ENCODE measurements at regions not wholly inside any gene's neighbourhood (a gene's known extent, or its start where the extent isn't known, plus 50 kb on each side); places are given as distances from the start of the nearest gene placed in this dataset.
"Not testable (repeated sequence)": the region's sequence is repeated elsewhere in the genome, so short reads cannot be mapped to it uniquely, and the experiment has no call there.

- no peak for TF ChIP-seq ZNF565 (CRISPR knock-in tag; conservative IDR thresholded peaks at IDR 0.05; ENCODE audit: low read depth)
- TF ChIP-seq ZNF70 (CRISPR knock-in tag; IDR thresholded peaks at IDR 0.05): no peak
- no peak for TF ChIP-seq ZC3H10 (CRISPR knock-in tag; IDR thresholded peaks at IDR 0.05)
- no peak for TF ChIP-seq POU6F1 (CRISPR knock-in tag; IDR thresholded peaks at IDR 0.05; ENCODE audit: borderline replicate concordance, low read depth)
- no peak for TF ChIP-seq ZNF8 (CRISPR knock-in tag; IDR thresholded peaks at IDR 0.05)
- TF ChIP-seq OSR1 (CRISPR knock-in tag; IDR thresholded peaks at IDR 0.05): no peak
- ATAC-seq: no peak
Observed at GRCh38 chr1:230552880-230553279, 89.4 kb upstream of the COG2 start.

GRCh38 chr1:230550945-230551344 is 91.3 kb upstream of the COG2 start:
- not testable (repeated sequence) for ATAC-seq

GRCh38 chr1:230550428-230550827 is 91.9 kb upstream of the COG2 start:
- no peak for TF ChIP-seq ZNF70 (CRISPR knock-in tag; IDR thresholded peaks at IDR 0.05)
- ATAC-seq: no peak

- ATAC-seq: no peak
- TF ChIP-seq RARB (CRISPR knock-in tag; IDR thresholded peaks at IDR 0.05): no peak
- TF ChIP-seq ZNF70 (CRISPR knock-in tag; IDR thresholded peaks at IDR 0.05): no peak
- TF ChIP-seq BACH2 (CRISPR knock-in tag; IDR thresholded peaks at IDR 0.05; ENCODE audit: borderline replicate concordance): no peak
- TF ChIP-seq ZNF565 (CRISPR knock-in tag; conservative IDR thresholded peaks at IDR 0.05; ENCODE audit: low read depth): no peak
- TF ChIP-seq ZFP30 (CRISPR knock-in tag; IDR thresholded peaks at IDR 0.05): no peak
- no peak for TF ChIP-seq TOX (CRISPR knock-in tag; IDR thresholded peaks at IDR 0.05; ENCODE audit: borderline replicate concordance)
- TF ChIP-seq CSRNP3 (CRISPR knock-in tag; IDR thresholded peaks at IDR 0.05): no peak
- TF ChIP-seq ESRRG (CRISPR knock-in tag; IDR thresholded peaks at IDR 0.05): no peak
- no peak for TF ChIP-seq PATZ1 (CRISPR knock-in tag; IDR thresholded peaks at IDR 0.05; ENCODE audit: borderline replicate concordance)
- TF ChIP-seq ZNF8 (CRISPR knock-in tag; IDR thresholded peaks at IDR 0.05): no peak
- no peak for TF ChIP-seq POU6F1 (CRISPR knock-in tag; IDR thresholded peaks at IDR 0.05; ENCODE audit: borderline replicate concordance, low read depth)
- TF ChIP-seq OSR1 (CRISPR knock-in tag; IDR thresholded peaks at IDR 0.05): no peak
- TF ChIP-seq ISL1 (CRISPR knock-in tag; IDR thresholded peaks at IDR 0.05): no peak
- no peak for TF ChIP-seq ZFP3 (CRISPR knock-in tag; IDR thresholded peaks at IDR 0.05)
- TF ChIP-seq CREB5 (CRISPR knock-in tag; IDR thresholded peaks at IDR 0.05; ENCODE audit: low read depth): no peak
- no peak for TF ChIP-seq ZC3H10 (CRISPR knock-in tag; IDR thresholded peaks at IDR 0.05)
- no peak for TF ChIP-seq ARNTL (CRISPR knock-in tag; IDR thresholded peaks at IDR 0.05; ENCODE audit: borderline replicate concordance, low read depth)
- no peak for TF ChIP-seq GLIS3 (CRISPR knock-in tag; IDR thresholded peaks at IDR 0.05)
- TF ChIP-seq SNAI2 (CRISPR knock-in tag; IDR thresholded peaks at IDR 0.05): no peak
- no peak for TF ChIP-seq TCF4 (CRISPR knock-in tag; IDR thresholded peaks at IDR 0.05; ENCODE audit: borderline replicate concordance)
Observed at GRCh38 chr1:230549625-230550024, 92.7 kb upstream of the COG2 start.

- no peak for ATAC-seq
- TF ChIP-seq SNAI2 (CRISPR knock-in tag; IDR thresholded peaks at IDR 0.05) (no peak), CSRNP3 (CRISPR knock-in tag; IDR thresholded peaks at IDR 0.05) (no peak), CREB5 (CRISPR knock-in tag; IDR thresholded peaks at IDR 0.05; ENCODE audit: low read depth) (no peak), OSR1 (CRISPR knock-in tag; IDR thresholded peaks at IDR 0.05) (no peak), TCF4 (CRISPR knock-in tag; IDR thresholded peaks at IDR 0.05; ENCODE audit: borderline replicate concordance) (no peak)
Observed at GRCh38 chr1:230548997-230549396, 93.3 kb upstream of the COG2 start.
